Neuronal stem cell (in vitro differentiated cells): ENCODE measurements at regions not wholly inside any gene's neighbourhood (a gene's known extent, or its start where the extent isn't known, plus 50 kb on each side); places are given as distances from the start of the nearest gene placed in this dataset.

Experiments used
- DNase-seq: peaks from one replicate; pipeline ENCODE4 v3.0.0-alpha.2; 2013; ENCODE audit warnings: low spot score
- H2AFZ ChIP-seq: one replicate; pipeline ENCODE4 v1.6.1; 2013; ENCODE audit warnings: mild to moderate bottlenecking, low read length, inconsistent platforms
- H2AK5ac ChIP-seq: 2 replicates; pipeline ENCODE4 v1.6.1; 2013; ENCODE audit warnings: low read depth, mild to moderate bottlenecking, inconsistent platforms, low read length, moderate library complexity, mixed read lengths
- H2BK120ac ChIP-seq: 2 replicates; pipeline ENCODE4 v1.6.1; 2013; ENCODE audit warnings: low read depth, mild to moderate bottlenecking, inconsistent platforms, low read length, moderate library complexity, mixed read lengths
- H2BK12ac ChIP-seq: one replicate; pipeline ENCODE4 v1.6.1; 2013; ENCODE audit warnings: low read length, inconsistent platforms
- H2BK15ac ChIP-seq: 2 replicates; pipeline ENCODE4 v1.6.1; 2013; ENCODE audit warnings: mild to moderate bottlenecking, low read length, inconsistent platforms, mixed read lengths
- H2BK5ac ChIP-seq: one replicate; pipeline ENCODE4 v1.6.1; 2013; ENCODE audit warnings: inconsistent platforms, mild to moderate bottlenecking, low read length, moderate library complexity
- H3K14ac ChIP-seq: one replicate; pipeline ENCODE4 v1.6.1; 2013; ENCODE audit warnings: low read length, inconsistent platforms
- H3K18ac ChIP-seq: 2 replicates; pipeline ENCODE4 v1.6.1; 2013; ENCODE audit warnings: low read length, inconsistent platforms
- H3K23ac ChIP-seq: 2 replicates; pipeline ENCODE4 v1.6.1; 2013; ENCODE audit warnings: low read depth, mild to moderate bottlenecking, mixed read lengths, low read length, inconsistent platforms; ENCODE audit not compliant: poor library complexity
- H3K27ac ChIP-seq: replicated peaks from 3 replicates; pipeline ENCODE4 v1.5.1; 2013; ENCODE audit warnings: low read length, inconsistent platforms
- H3K27me3 ChIP-seq, 3 experiments: 2 replicates each; pipeline ENCODE4 v1.6.1; 2013; ENCODE audit warnings: low read length in 3 of 3, mild to moderate bottlenecking in 2 of 3, inconsistent platforms in 1 of 3, low read depth in 1 of 3, mixed read lengths in 1 of 3, moderate library complexity in 1 of 3; ENCODE audit not compliant: control insufficient read depth in 3 of 3, insufficient read depth in 3 of 3
- H3K36me3 ChIP-seq, 2 donors: replicated peaks in 1 of 2; 2 replicates each; pipeline ENCODE4 v1.6.1; 2013; ENCODE audit warnings: low read length in 2 of 2; ENCODE audit not compliant: control insufficient read depth in 2 of 2, insufficient read depth in 2 of 2
- H3K4ac ChIP-seq: 2 replicates; pipeline ENCODE4 v1.6.1; 2013; ENCODE audit warnings: inconsistent platforms, mild to moderate bottlenecking, low read length, moderate library complexity
- H3K4me1 ChIP-seq, 2 donors: 1 replicate in 1 of 2; 2 replicates in 1 of 2; pipeline ENCODE4 v1.6.1; 2013; ENCODE audit warnings: low read length in 2 of 2, low read depth in 1 of 2; ENCODE audit not compliant: control insufficient read depth in 2 of 2, insufficient read depth in 1 of 2
- H3K4me2 ChIP-seq: one replicate; pipeline ENCODE4 v1.6.1; 2013; ENCODE audit warnings: mild to moderate bottlenecking, low read length, inconsistent platforms; ENCODE audit not compliant: insufficient read depth, poor library complexity, severe bottlenecking
- H3K4me3 ChIP-seq, 2 donors: 2 replicates each; pipeline ENCODE4 v1.5.1; 2013; ENCODE audit warnings: low read length in 2 of 2, mild to moderate bottlenecking in 2 of 2, inconsistent platforms in 1 of 2, moderate library complexity in 1 of 2
- H3K79me1 ChIP-seq: one replicate; pipeline ENCODE4 v1.6.1; 2013; ENCODE audit warnings: low read depth, mild to moderate bottlenecking, inconsistent platforms, low read length, moderate library complexity
- H3K9ac ChIP-seq: one replicate; pipeline ENCODE4 v1.6.1; 2013; ENCODE audit warnings: mild to moderate bottlenecking, low read depth, low read length, inconsistent platforms; ENCODE audit not compliant: poor library complexity
- H3K9me3 ChIP-seq, 2 donors: replicated peaks in 1 of 2; 2 replicates each; pipeline versions ENCODE3 to v1.6.1; 2013; ENCODE audit warnings: low read length in 2 of 2, mild to moderate bottlenecking in 2 of 2, inconsistent platforms in 1 of 2, low read depth in 1 of 2, mixed read lengths in 1 of 2, moderate library complexity in 1 of 2; ENCODE audit not compliant: control insufficient read depth in 2 of 2, insufficient read depth in 1 of 2
- H4K8ac ChIP-seq: one replicate; pipeline ENCODE4 v1.6.1; 2013; ENCODE audit warnings: low read depth, mild to moderate bottlenecking, inconsistent platforms, low read length, moderate library complexity
- H4K91ac ChIP-seq: one replicate; pipeline ENCODE4 v1.6.1; 2013; ENCODE audit warnings: low read length, low read depth, mild to moderate bottlenecking, inconsistent platforms; ENCODE audit not compliant: poor library complexity
- WGBS, 2 donors: extraction: QIAGEN DNeasy Blood & Tissue Kit; methylation state at CpG; one replicate each; pipeline ENCODE4 v1.1.7; 2013; ENCODE audit warnings: missing lambda C conversion rate in 2 of 2, mixed read lengths in 1 of 2; ENCODE audit not compliant: insufficient read length in 2 of 2, insufficient replicate concordance in 1 of 2; ENCODE audit errors: extremely low coverage in 2 of 2; 5-methylcytosine and 5-hydroxymethylcytosine counted together

- Histone ChIP-seq H3K9me3 (no peaks in the 10 kb centered on the region), H2AK5ac (no peak overlapping the region), H3K14ac (no peak overlapping the region), H3K4me2 (no peak overlapping the region), H2BK120ac (no peak overlapping the region), H2BK5ac (no peak overlapping the region), H3K27me3 (no peaks in the 10 kb centered on the region), H2AFZ (no peak overlapping the region), H4K8ac (no peak overlapping the region), H3K4me1 (peaks cover 0 to 2% of the 10 kb centered on the region in 2 donors), H3K9ac (no peak overlapping the region), H3K18ac (no peak overlapping the region), H3K79me1 (no peaks in the 10 kb centered on the region), H3K4ac (no peak overlapping the region), H2BK12ac (no peak overlapping the region), H3K4me3 (no peak overlapping the region), H3K27ac (no peak overlapping the region), H3K23ac (no peak overlapping the region), H2BK15ac (no peak overlapping the region), H3K36me3 (no peaks in the 10 kb centered on the region), H4K91ac (no peak overlapping the region)
- no CpG with 5 or more reads among the region's 1 CpG for WGBS, 2 donors
- no peak for DNase-seq
Measured at GRCh38 chr3:23664459-23664858, 141.3 kb upstream of the UBE2E1 start.

- no CpG with 5 or more reads among the region's 1 CpG for WGBS, 2 donors
- Histone ChIP-seq H4K91ac (no peak overlapping the region), H2AFZ (no peak overlapping the region), H2BK5ac (no peak overlapping the region), H4K8ac (no peak overlapping the region), H3K14ac (no peak overlapping the region), H2BK15ac (no peak overlapping the region), H2AK5ac (no peak overlapping the region), H3K4ac (no peak overlapping the region), H3K4me1 (no peaks in the 10 kb centered on the region), H3K23ac (no peak overlapping the region), H2BK120ac (no peak overlapping the region), H3K27ac (no peak overlapping the region), H3K79me1 (no peaks in the 10 kb centered on the region), H3K27me3 (no peaks in the 10 kb centered on the region), H3K9me3 (no peaks in the 10 kb centered on the region), H3K9ac (no peak overlapping the region), H3K36me3 (no peaks in the 10 kb centered on the region), H2BK12ac (no peak overlapping the region), H3K18ac (no peak overlapping the region), H3K4me3 (no peak overlapping the region), H3K4me2 (no peak overlapping the region)
- DNase-seq: no peak
Measured at GRCh38 chr3:23665741-23666140, 140.0 kb upstream of the UBE2E1 start.

- Histone ChIP-seq H3K4me3 (no peak overlapping the region), H2BK5ac (no peak overlapping the region), H4K91ac (no peak overlapping the region), H2BK12ac (no peak overlapping the region), H3K36me3 (no peaks in the 10 kb centered on the region), H3K4me1 (no peaks in the 10 kb centered on the region), H3K23ac (no peak overlapping the region), H2BK15ac (no peak overlapping the region), H3K14ac (no peak overlapping the region), H3K4ac (no peak overlapping the region), H3K79me1 (no peaks in the 10 kb centered on the region), H3K9me3 (no peaks in the 10 kb centered on the region), H3K18ac (no peak overlapping the region), H3K4me2 (no peak overlapping the region), H2BK120ac (no peak overlapping the region), H3K27ac (no peak overlapping the region), H3K27me3 (no peaks in the 10 kb centered on the region), H3K9ac (no peak overlapping the region), H2AFZ (no peak overlapping the region), H4K8ac (no peak overlapping the region), H2AK5ac (no peak overlapping the region)
- WGBS, 2 donors: no CpG with 5 or more reads among the region's 4 CpGs
- DNase-seq: no peak
Measured at GRCh38 chr3:23666818-23667217, 138.9 kb upstream of the UBE2E1 start.

GRCh38 chr3:23667536-23668429, 138.0 kb upstream of the UBE2E1 start:
- H2BK5ac ChIP-seq: no peak overlapping the region
- no peaks in the 10 kb centered on the region for H3K27me3 ChIP-seq
- H4K8ac ChIP-seq: no peak overlapping the region
- H3K9ac ChIP-seq: no peak overlapping the region
- no peak overlapping the region for H2BK15ac ChIP-seq
- no peak overlapping the region for H2AK5ac ChIP-seq
- H3K9me3 ChIP-seq: no peaks in the 10 kb centered on the region
- H3K27ac ChIP-seq: no peak overlapping the region
- no peak overlapping the region for H3K4ac ChIP-seq
- no peak overlapping the region for H4K91ac ChIP-seq
- DNase-seq: no peak
- H3K14ac ChIP-seq: no peak overlapping the region
- H3K18ac ChIP-seq: no peak overlapping the region
- no CpG with 5 or more reads among the region's 6 CpGs for WGBS, 2 donors
- H2BK12ac ChIP-seq: no peak overlapping the region
- no peaks in the 10 kb centered on the region for H3K4me1 ChIP-seq
- no peak overlapping the region for H3K23ac ChIP-seq
- H2BK120ac ChIP-seq: no peak overlapping the region
- H3K4me3 ChIP-seq: no peak overlapping the region
- no peaks in the 10 kb centered on the region for H3K36me3 ChIP-seq
- no peak overlapping the region for H2AFZ ChIP-seq
- H3K79me1 ChIP-seq: no peaks in the 10 kb centered on the region
- H3K4me2 ChIP-seq: no peak overlapping the region
